Activated CD4-positive, alpha-beta T cell treated with anti-CD3 and anti-CD28 coated beads for 36 hours (primary cell): ENCODE measurements at regions not wholly inside any gene's neighbourhood (a gene's known extent, or its start where the extent isn't known, plus 50 kb on each side); places are given as distances from the start of the nearest gene placed in this dataset.

Experiments used
- ATAC-seq: fragments of 200-7000 bp; cut with Tn5 transposase; one replicate; pipeline ENCODE4 v1.10.0; 2021; ENCODE audit warnings: mild to moderate bottlenecking, moderate library complexity
- CTCF ChIA-PET: fragments of 350-600 bp; sonication (Branson Sonifier 250); formaldehyde crosslinking; loops from one replicate; lab custom pipeline; 2021; ENCODE audit warnings: antibody characterized with exemption; lab: Charles Lee
- POLR2A ChIA-PET: fragments of 350-600 bp; sonication (Branson Sonifier 250); formaldehyde crosslinking; loops from one replicate; lab custom pipeline; 2021; ENCODE audit warnings: antibody characterized with exemption, inconsistent platforms; lab: Charles Lee
- DNase-seq: peaks from one replicate; pipeline ENCODE4 v3.0.0-alpha.2; 2020
- H3K27ac Mint-ChIP-seq: one replicate; pipeline ENCODE4 v1.8.0; 2021; ENCODE audit warnings: mixed read lengths
- H3K27me3 Mint-ChIP-seq: one replicate; pipeline ENCODE4 v1.8.0; 2021; ENCODE audit warnings: mixed read lengths
- H3K36me3 Mint-ChIP-seq: one replicate; pipeline ENCODE4 v1.8.0; 2021; ENCODE audit warnings: low read depth, mixed read lengths
- H3K4me1 Mint-ChIP-seq: one replicate; pipeline ENCODE4 v1.8.0; 2021; ENCODE audit warnings: mixed read lengths
- H3K4me3 Mint-ChIP-seq: one replicate; pipeline ENCODE4 v1.8.0; 2021; ENCODE audit warnings: mild to moderate bottlenecking, moderate library complexity, mixed read lengths
- H3K9me3 Mint-ChIP-seq: one replicate; pipeline ENCODE4 v1.8.0; 2021; ENCODE audit warnings: low read depth, mixed read lengths
- intact Hi-C, 2 experiments: fragments of 100-400 bp; cut with DNase I in 1 of 2; cut with micrococcal nuclease in 1 of 2; formaldehyde crosslinking; loops; one replicate each; pipeline versions ENCODE4 v1.14.2 to v1.15.1; 2022 to 2024; cut with DNase I, micrococcal nuclease

GRCh38 chr20:62555642-62556420 is 80.0 kb upstream of the GATA5 start:
- ChIA-PET POLR2A (no interaction called here), CTCF (no interaction called here)
- H3K27ac Mint-ChIP-seq, result no peak overlapping the region
- H3K4me3 Mint-ChIP-seq, result no peak overlapping the region
- peaks cover 15% of the 10 kb centered on the region for H3K27me3 Mint-ChIP-seq
- H3K36me3 Mint-ChIP-seq, result no peaks in the 10 kb centered on the region
- intact Hi-C loops, result no loop called here
- H3K4me1 Mint-ChIP-seq, result peaks cover 2% of the 10 kb centered on the region
- no peak for DNase-seq
- no peak for ATAC-seq
- no peaks in the 10 kb centered on the region for H3K9me3 Mint-ChIP-seq

GRCh38 chr20:62557462-62557861 is 81.7 kb upstream of the GATA5 start:
- POLR2A ChIA-PET, result no interaction called here
- ATAC-seq, result no peak

GRCh38 chr20:62557999-62558408 is 82.2 kb upstream of the GATA5 start:
- H3K27ac Mint-ChIP-seq, result no peak overlapping the region
- ChIA-PET CTCF (no interaction called here), POLR2A (no interaction called here)
- H3K4me3 Mint-ChIP-seq, result no peak overlapping the region
- no peaks in the 10 kb centered on the region for H3K4me1 Mint-ChIP-seq
- no peaks in the 10 kb centered on the region for H3K9me3 Mint-ChIP-seq
- ATAC-seq (no peak), DNase-seq (no peak)
- peaks cover 14% of the 10 kb centered on the region for H3K27me3 Mint-ChIP-seq
- no peaks in the 10 kb centered on the region for H3K36me3 Mint-ChIP-seq
- intact Hi-C loops, result no loop called here

More at GRCh38 chr20:62557462-62557861, 81.7 kb upstream of the GATA5 start:
- Mint-ChIP-seq H3K9me3 (no peaks in the 10 kb centered on the region), H3K27me3 (peaks cover 17% of the 10 kb centered on the region), H3K36me3 (no peaks in the 10 kb centered on the region), H3K4me1 (no peaks in the 10 kb centered on the region), H3K4me3 (no peak overlapping the region), H3K27ac (no peak overlapping the region)
- intact Hi-C loops, result no loop called here
- no peak for DNase-seq
- CTCF ChIA-PET, result no interaction called here

- ChIA-PET POLR2A (no interaction called here), CTCF (no interaction called here)
- H3K9me3 Mint-ChIP-seq, result no peaks in the 10 kb centered on the region
Observed at GRCh38 chr20:62558779-62559178, 83.0 kb upstream of the GATA5 start.

GRCh38 chr20:62560162-62560561 is 82.1 kb upstream of the SLCO4A1 start:
- H3K4me3 Mint-ChIP-seq, result no peak overlapping the region
- no peak for DNase-seq
- no peaks in the 10 kb centered on the region for H3K36me3 Mint-ChIP-seq
- ChIA-PET CTCF (no interaction called here), POLR2A (no interaction called here)
- H3K27me3 Mint-ChIP-seq, result peaks cover 10% of the 10 kb centered on the region
- no peaks in the 10 kb centered on the region for H3K9me3 Mint-ChIP-seq
- no peak overlapping the region for H3K27ac Mint-ChIP-seq
- no peak for ATAC-seq
- H3K4me1 Mint-ChIP-seq, result no peaks in the 10 kb centered on the region
- intact Hi-C loops, result no loop called here

More at GRCh38 chr20:62558779-62559178, 83.0 kb upstream of the GATA5 start:
- Mint-ChIP-seq H3K4me1 (no peaks in the 10 kb centered on the region), H3K27me3 (peaks cover 13% of the 10 kb centered on the region), H3K4me3 (no peak overlapping the region), H3K36me3 (no peaks in the 10 kb centered on the region), H3K27ac (no peak overlapping the region)
- DNase-seq (no peak), ATAC-seq (no peak)
- intact Hi-C loops, result no loop called here

- ATAC-seq, result no peak
Observed at GRCh38 chr20:62561182-62561581, 81.1 kb upstream of the SLCO4A1 start.

GRCh38 chr20:62561948-62562347 is 80.4 kb upstream of the SLCO4A1 start:
- POLR2A ChIA-PET, result no interaction called here
- Mint-ChIP-seq H3K27ac (no peak overlapping the region), H3K27me3 (peaks cover 10% of the 10 kb centered on the region), H3K4me1 (no peaks in the 10 kb centered on the region), H3K9me3 (no peaks in the 10 kb centered on the region), H3K36me3 (no peaks in the 10 kb centered on the region), H3K4me3 (no peak overlapping the region)
- DNase-seq, result no peak
- no peak for ATAC-seq
- intact Hi-C loops, result no loop called here
- CTCF ChIA-PET, result no interaction called here

More at GRCh38 chr20:62561182-62561581, 81.1 kb upstream of the SLCO4A1 start:
- ChIA-PET CTCF (no interaction called here), POLR2A (no interaction called here)
- H3K27ac Mint-ChIP-seq, result no peak overlapping the region
- no peak overlapping the region for H3K4me3 Mint-ChIP-seq
- no peaks in the 10 kb centered on the region for H3K4me1 Mint-ChIP-seq
- no peak for DNase-seq
- intact Hi-C loops, result no loop called here
- no peaks in the 10 kb centered on the region for H3K36me3 Mint-ChIP-seq
- peaks cover 10% of the 10 kb centered on the region for H3K27me3 Mint-ChIP-seq
- no peaks in the 10 kb centered on the region for H3K9me3 Mint-ChIP-seq

- ATAC-seq (no peak), DNase-seq (no peak)
- Mint-ChIP-seq H3K9me3 (no peaks in the 10 kb centered on the region), H3K27ac (no peak overlapping the region), H3K4me1 (no peaks in the 10 kb centered on the region), H3K27me3 (peaks cover 8% of the 10 kb centered on the region), H3K4me3 (no peak overlapping the region), H3K36me3 (no peaks in the 10 kb centered on the region)
- POLR2A ChIA-PET, result no interaction called here
- CTCF ChIA-PET, result no interaction called here
- intact Hi-C loops, result no loop called here
Observed at GRCh38 chr20:62562831-62563230, 79.5 kb upstream of the SLCO4A1 start.

GRCh38 chr20:62563561-62563960 is 78.7 kb upstream of the SLCO4A1 start:
- intact Hi-C loops, result no loop called here
- POLR2A ChIA-PET, result no interaction called here
- no peak for ATAC-seq
- Mint-ChIP-seq H3K27ac (no peak overlapping the region), H3K4me1 (no peaks in the 10 kb centered on the region), H3K27me3 (peaks cover 6% of the 10 kb centered on the region), H3K4me3 (no peak overlapping the region), H3K36me3 (no peaks in the 10 kb centered on the region), H3K9me3 (no peaks in the 10 kb centered on the region)
- CTCF ChIA-PET, result no interaction called here
- no peak for DNase-seq

- CTCF ChIA-PET, result interaction anchor here (0.7 to 1.3 kb wide), 2 partner anchors 24 to 461 kb away, joined by 3 to 4 read pairs; no protein-coding TSS in a partner anchor
- intact Hi-C loops, result no loop called here
- H3K9me3 Mint-ChIP-seq, result no peaks in the 10 kb centered on the region
- no peaks in the 10 kb centered on the region for H3K36me3 Mint-ChIP-seq
- ATAC-seq, result no peak
- DNase-seq, result no peak
- POLR2A ChIA-PET, result no interaction called here
- H3K27ac Mint-ChIP-seq, result no peak overlapping the region
- H3K27me3 Mint-ChIP-seq, result peaks cover 10% of the 10 kb centered on the region
- no peak overlapping the region for H3K4me3 Mint-ChIP-seq
- no peaks in the 10 kb centered on the region for H3K4me1 Mint-ChIP-seq
Observed at GRCh38 chr20:62564456-62565245, 77.7 kb upstream of the SLCO4A1 start.

- intact Hi-C loops, result no loop called here
- H3K4me3 Mint-ChIP-seq, result no peak overlapping the region
- ATAC-seq, result no peak
- no peak for DNase-seq
- no peaks in the 10 kb centered on the region for H3K36me3 Mint-ChIP-seq
- POLR2A ChIA-PET, result no interaction called here
- no peaks in the 10 kb centered on the region for H3K4me1 Mint-ChIP-seq
- no peak overlapping the region for H3K27ac Mint-ChIP-seq
- peaks cover 13% of the 10 kb centered on the region for H3K27me3 Mint-ChIP-seq
- CTCF ChIA-PET, result interaction anchor here (1.3 kb wide), 1 partner anchor 26 kb away, joined by 4 read pairs; no protein-coding TSS in a partner anchor
- H3K9me3 Mint-ChIP-seq, result no peaks in the 10 kb centered on the region
Observed at GRCh38 chr20:62566266-62566665, 76.0 kb upstream of the SLCO4A1 start.

- ChIA-PET POLR2A (no interaction called here), CTCF (no interaction called here)
- Mint-ChIP-seq H3K4me3 (no peak overlapping the region), H3K9me3 (no peaks in the 10 kb centered on the region), H3K27ac (no peak overlapping the region), H3K27me3 (peaks cover 9% of the 10 kb centered on the region), H3K36me3 (no peaks in the 10 kb centered on the region), H3K4me1 (no peaks in the 10 kb centered on the region)
- intact Hi-C loops, result no loop called here
- DNase-seq (no peak), ATAC-seq (no peak)
Observed at GRCh38 chr20:62566771-62567170, 75.5 kb upstream of the SLCO4A1 start.
